PC-9 (cell line): ENCODE measurements at regions not wholly inside any gene's neighbourhood (a gene's known extent, or its start where the extent isn't known, plus 50 kb on each side); places are given as distances from the start of the nearest gene placed in this dataset.
A peak's percentile ranks its signal among the peaks of the same experiment; 100 is the strongest.
"Not testable (repeated sequence)": the region's sequence is repeated elsewhere in the genome, so short reads cannot be mapped to it uniquely, and the experiment has no call there.

ENCODE experiments used
- BruUV-seq: library from RNA; stranded (reverse); fragments of 400-500 nt; replicated peaks from 2 replicates; lab custom pipeline; 2021; lab: Mats Ljungman, UMichigan
- CTCF ChIA-PET: fragments of 300-600 bp; sonication (Branson Sonifier 250); formaldehyde crosslinking; loops from one replicate; lab custom pipeline; 2022; ENCODE audit warnings: antibody characterized with exemption; lab: Charles Lee
- POLR2A ChIA-PET: fragments of 300-600 bp; sonication (Branson Sonifier 250); formaldehyde crosslinking; loops from one replicate; lab custom pipeline; 2022; ENCODE audit warnings: antibody characterized with exemption; ENCODE audit not compliant: unreplicated experiment; lab: Charles Lee
- DNase-seq, 2 experiments: peaks; one replicate each; pipeline versions ENCODE4 v3.0.0 to v3.0.0-alpha.2; 2015 to 2022; ENCODE audit warnings: mixed read lengths in 1 of 2
- H2AFZ ChIP-seq: fragments of 200-600 bp; sonication (generic); 2 replicates; pipeline ENCODE4 v1.8.1; 2017; ENCODE audit warnings: antibody characterized with exemption
- H3F3A ChIP-seq: fragments of 200-600 bp; sonication (generic); 2 replicates; pipeline ENCODE4 v1.8.1; 2017; ENCODE audit warnings: antibody characterized with exemption, mild to moderate bottlenecking, low read depth; ENCODE audit not compliant: insufficient read depth
- H3K27ac ChIP-seq: fragments of 200-600 bp; sonication (generic); 2 replicates; pipeline ENCODE4 v1.6.1; 2016; ENCODE audit warnings: mixed run types
- H3K27me3 ChIP-seq: fragments of 200-600 bp; sonication (generic); 2 replicates; pipeline ENCODE4 v1.6.1; 2016; ENCODE audit warnings: low read depth, mixed run types; ENCODE audit not compliant: insufficient read depth
- H3K36me3 ChIP-seq: fragments of 200-600 bp; sonication (generic); 2 replicates; pipeline ENCODE4 v1.6.1; 2016; ENCODE audit warnings: low read depth, mixed run types
- H3K4me1 ChIP-seq: fragments of 200-600 bp; sonication (generic); replicated peaks from 2 replicates; pipeline ENCODE4 v1.6.1; 2016; ENCODE audit warnings: mixed run types; ENCODE audit not compliant: insufficient read depth
- H3K4me2 ChIP-seq: fragments of 200-600 bp; sonication (generic); 2 replicates; pipeline ENCODE4 v1.6.1; 2017; ENCODE audit warnings: mixed run types
- H3K4me3 ChIP-seq: fragments of 200-600 bp; sonication (generic); 2 replicates; pipeline ENCODE4 v1.6.1; 2016; ENCODE audit warnings: mixed run types
- H3K79me2 ChIP-seq: fragments of 200-600 bp; sonication (generic); 2 replicates; pipeline ENCODE4 v1.6.1; 2017; ENCODE audit warnings: low read depth, mixed run types
- H3K9me2 ChIP-seq: fragments of 200-600 bp; sonication (generic); 2 replicates; pipeline ENCODE4 v1.8.1; 2017; ENCODE audit warnings: mild to moderate bottlenecking; ENCODE audit not compliant: insufficient read depth
- H3K9me3 ChIP-seq: fragments of 200-600 bp; sonication (generic); 2 replicates; pipeline ENCODE4 v1.8.1; 2016; ENCODE audit warnings: low read depth; ENCODE audit not compliant: insufficient read depth
- H4K20me1 ChIP-seq: fragments of 200-600 bp; sonication (generic); 2 replicates; pipeline ENCODE4 v1.8.1; 2017; ENCODE audit not compliant: insufficient read depth
- EZH2 ChIP-seq: fragments of 200-600 bp; sonication (generic); IDR thresholded peaks from 2 replicates; pipeline ENCODE4 v1.8.0; 2017; ENCODE audit warnings: antibody characterized with exemption, low read depth
- intact Hi-C: fragments of 100-400 bp; cut with micrococcal nuclease; formaldehyde crosslinking; loops from one replicate; pipeline ENCODE4 v1.10.0; 2022; ENCODE audit not compliant: unreplicated experiment
- TF ChIP-seq, protein P1 (sequence below): fragments of 200-600 bp; sonication (generic); conservative IDR thresholded peaks from 2 replicates; pipeline ENCODE4 v1.6.1; 2017; ENCODE audit warnings: mixed run types, antibody characterized with exemption, mild to moderate bottlenecking, moderate library complexity

DNA sequence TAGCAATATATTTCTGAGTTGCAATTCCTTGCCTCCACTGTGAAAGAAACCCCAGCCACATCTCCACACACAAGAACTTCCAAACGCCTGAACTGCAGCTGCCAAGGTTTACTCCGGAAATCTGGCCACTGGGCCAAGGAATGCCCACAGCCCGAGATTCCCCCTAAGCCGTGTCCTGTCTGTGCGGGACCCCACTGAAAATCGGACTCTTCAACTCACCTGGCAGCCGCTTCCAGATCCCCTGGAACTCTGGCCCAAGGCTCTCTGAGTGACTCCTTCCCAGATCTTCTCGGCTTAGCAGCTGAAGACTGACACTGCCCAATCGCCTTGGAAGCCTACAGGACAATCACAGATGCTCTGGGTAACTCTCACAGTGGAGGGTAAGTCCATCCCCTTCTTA, 256.3 kb upstream of the GULP1 start:
- not testable (repeated sequence) for BruUV-seq, H4K20me1 ChIP-seq, H3K9me2 ChIP-seq

GRCh38 chr2:188036786-188037185, 254.9 kb upstream of the GULP1 start:
- H3K4me2 ChIP-seq: not testable (repeated sequence)

More for the DNA sequence above, 256.3 kb upstream of the GULP1 start:
- H3K4me1 ChIP-seq, H3K27me3 ChIP-seq, H3K79me2 ChIP-seq, H3F3A ChIP-seq, H3K27ac ChIP-seq, H3K4me2 ChIP-seq, H2AFZ ChIP-seq, H3K4me3 ChIP-seq, DNase-seq, intact Hi-C loops, H3K9me3 ChIP-seq, H3K36me3 ChIP-seq, CTCF ChIA-PET, POLR2A ChIA-PET: not testable (repeated sequence)

DNA sequence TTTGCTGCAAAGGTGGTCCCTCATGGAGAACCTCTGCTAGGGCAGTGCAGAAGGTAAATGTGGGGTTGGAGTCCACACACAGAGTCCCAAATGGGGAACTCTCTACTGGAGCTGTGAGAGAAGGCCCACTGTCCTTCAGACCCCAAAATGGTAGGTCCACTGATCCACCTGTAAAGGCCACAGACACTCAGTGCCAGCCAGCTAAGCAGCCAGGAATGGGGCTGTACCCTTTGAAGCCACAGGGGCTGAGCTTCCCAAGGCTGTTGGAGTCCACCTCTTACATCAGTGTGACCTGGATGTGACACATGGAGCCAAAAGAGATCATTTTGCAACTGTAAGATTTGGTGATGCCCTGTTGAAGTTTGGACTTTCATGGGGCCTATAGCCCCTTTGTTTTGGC, 252.4 kb upstream of the GULP1 start:
- H2AFZ ChIP-seq: no peak overlapping the region
- POLR2A ChIA-PET: no interaction called here

More at GRCh38 chr2:188036786-188037185, 254.9 kb upstream of the GULP1 start:
- H3K9me3 ChIP-seq, BruUV-seq, H3K9me2 ChIP-seq, CTCF ChIA-PET, H2AFZ ChIP-seq, H4K20me1 ChIP-seq, POLR2A ChIA-PET, H3F3A ChIP-seq, DNase-seq, H3K4me1 ChIP-seq, H3K27ac ChIP-seq, intact Hi-C loops, H3K27me3 ChIP-seq, H3K79me2 ChIP-seq, H3K36me3 ChIP-seq, H3K4me3 ChIP-seq: not testable (repeated sequence)

DNA sequence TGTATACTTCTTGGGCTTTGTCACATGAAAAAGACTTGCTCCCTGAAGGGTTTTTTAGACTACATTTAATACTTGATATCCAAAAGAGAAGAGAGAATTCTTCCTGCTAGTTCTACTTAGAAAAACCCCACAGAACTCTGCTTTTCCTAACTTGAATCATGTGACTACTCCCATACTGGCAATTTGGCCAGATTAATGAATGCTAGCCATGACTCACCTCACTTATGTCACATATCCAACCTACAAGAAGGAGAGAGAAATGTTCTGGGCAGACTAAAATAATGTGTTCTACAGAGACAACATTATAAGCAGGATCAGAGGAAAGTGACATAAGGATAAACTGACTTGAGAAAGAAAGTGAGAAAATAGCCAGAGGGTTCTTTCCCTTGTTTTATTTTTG, 249.3 kb upstream of the GULP1 start:
- Histone ChIP-seq H3K4me2 (no peak overlapping the region), H3K4me1 (no peaks in the 10 kb centered on the region), H3F3A (no peaks in the 10 kb centered on the region), H2AFZ (peak overlapping the region; percentile 48; the same call in 1 of the 2 replicates), H3K79me2 (no peaks in the 10 kb centered on the region), H3K9me2 (no peaks in the 10 kb centered on the region), H3K4me3 (no peak overlapping the region), H4K20me1 (no peaks in the 10 kb centered on the region), H3K27ac (no peak overlapping the region), H3K9me3 (no peaks in the 10 kb centered on the region), H3K36me3 (no peaks in the 10 kb centered on the region), H3K27me3 (no peaks in the 10 kb centered on the region)
- BruUV-seq: no TSS peak
- TF ChIP-seq, protein P1, sequence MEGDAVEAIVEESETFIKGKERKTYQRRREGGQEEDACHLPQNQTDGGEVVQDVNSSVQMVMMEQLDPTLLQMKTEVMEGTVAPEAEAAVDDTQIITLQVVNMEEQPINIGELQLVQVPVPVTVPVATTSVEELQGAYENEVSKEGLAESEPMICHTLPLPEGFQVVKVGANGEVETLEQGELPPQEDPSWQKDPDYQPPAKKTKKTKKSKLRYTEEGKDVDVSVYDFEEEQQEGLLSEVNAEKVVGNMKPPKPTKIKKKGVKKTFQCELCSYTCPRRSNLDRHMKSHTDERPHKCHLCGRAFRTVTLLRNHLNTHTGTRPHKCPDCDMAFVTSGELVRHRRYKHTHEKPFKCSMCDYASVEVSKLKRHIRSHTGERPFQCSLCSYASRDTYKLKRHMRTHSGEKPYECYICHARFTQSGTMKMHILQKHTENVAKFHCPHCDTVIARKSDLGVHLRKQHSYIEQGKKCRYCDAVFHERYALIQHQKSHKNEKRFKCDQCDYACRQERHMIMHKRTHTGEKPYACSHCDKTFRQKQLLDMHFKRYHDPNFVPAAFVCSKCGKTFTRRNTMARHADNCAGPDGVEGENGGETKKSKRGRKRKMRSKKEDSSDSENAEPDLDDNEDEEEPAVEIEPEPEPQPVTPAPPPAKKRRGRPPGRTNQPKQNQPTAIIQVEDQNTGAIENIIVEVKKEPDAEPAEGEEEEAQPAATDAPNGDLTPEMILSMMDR: no peak
- no peak for TF ChIP-seq EZH2
- intact Hi-C loops: no loop called here
- DNase-seq: no peak
- CTCF ChIA-PET: no interaction called here
- POLR2A ChIA-PET: interaction anchor here (0.7 kb wide), 1 partner anchor 18 kb away, joined by 3 read pairs; no protein-coding TSS in a partner anchor

More for the DNA sequence above, 252.4 kb upstream of the GULP1 start:
- no peak overlapping the region for H3K4me3 ChIP-seq
- no peaks in the 10 kb centered on the region for H3K9me3 ChIP-seq
- H3K36me3 ChIP-seq: no peaks in the 10 kb centered on the region
- no peak overlapping the region for H3K27ac ChIP-seq
- no TSS peak for BruUV-seq
- no peaks in the 10 kb centered on the region for H3K9me2 ChIP-seq
- TF ChIP-seq EZH2: no peak
- TF ChIP-seq, protein P1: no peak
- intact Hi-C loops: no loop called here
- no peaks in the 10 kb centered on the region for H3K79me2 ChIP-seq
- H3K27me3 ChIP-seq: no peaks in the 10 kb centered on the region
- no peak for DNase-seq
- H3K4me1 ChIP-seq: no peaks in the 10 kb centered on the region
- no peak overlapping the region for H3K4me2 ChIP-seq
- no peaks in the 10 kb centered on the region for H3F3A ChIP-seq
- no peaks in the 10 kb centered on the region for H4K20me1 ChIP-seq
- CTCF ChIA-PET: no interaction called here
